ENCODE measurements at regions not wholly inside any gene's neighbourhood (a gene's known extent, or its start where the extent isn't known, plus 50 kb on each side); places are given as distances from the start of the nearest gene placed in this dataset.

DNA sequence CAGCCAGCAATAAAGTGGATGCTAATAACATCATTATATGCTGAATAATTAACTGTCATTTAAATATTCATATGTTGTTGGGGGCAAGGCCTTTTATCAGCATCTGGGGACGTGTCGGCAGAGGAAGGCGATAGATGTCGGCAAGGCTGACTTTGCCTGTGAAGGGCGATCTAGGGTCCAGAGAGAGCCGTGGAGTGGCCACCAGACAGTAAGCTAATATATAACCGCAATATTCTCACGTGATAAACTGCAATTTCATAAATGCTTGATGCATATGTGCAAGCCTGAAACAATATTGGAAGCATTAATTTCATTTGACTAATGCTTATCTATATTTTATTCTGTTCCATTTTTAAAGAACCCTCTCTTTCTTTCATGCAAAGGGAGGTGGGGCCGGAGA, 141.0 kb upstream of the POU3F1 start:
- H3K9ac ChIP-seq (ENCODE audit: extremely low read depth, insufficient read length, low read length), result no peak overlapping the region
- no peak overlapping the region for H3K18ac ChIP-seq (ENCODE audit: insufficient read length, low read depth, low read length)
- WGBS (ENCODE audit: extremely low coverage, insufficient read length, low lambda C conversion rate), result no CpG with 5 or more reads among the region's 9 CpGs
- Mint-ChIP-seq H3K9me3 (peaks cover 9 to 10% of the 10 kb centered on the region in 2 experiments), H3K27me3 (ENCODE audit: low read depth) (peaks cover 17% of the 10 kb centered on the region), H3K27ac (no peak overlapping the region), H3K36me3 (ENCODE audit: insufficient read depth in 1 of 3, low read depth in 3 of 3) (peaks cover 0 to 12% (median 0%) of the 10 kb centered on the region in 3 experiments; a peak in 5 of 7 replicates), H3K4me1 (peaks cover 12 to 14% of the 10 kb centered on the region in 2 experiments), H3K4me3 (no peak overlapping the region)
- DNase-seq, result no peak
- no peak overlapping the region for H3K56ac ChIP-seq (ENCODE audit: insufficient read length, low read depth, low read length)
- H2BK12ac ChIP-seq (ENCODE audit: insufficient read length, low read depth, low read length), result no peak overlapping the region
- no peaks in the 10 kb centered on the region for H3K79me1 ChIP-seq (ENCODE audit: insufficient read depth, low read depth, low read length, poor library complexity, severe bottlenecking)
- H2AFZ ChIP-seq (ENCODE audit: low read length), result no peak overlapping the region
- H3K4me1 ChIP-seq (ENCODE audit: insufficient read depth, low read length), result peaks cover 4% of the 10 kb centered on the region; the same call in 1 of the 2 replicates
- no peak overlapping the region for H3K27ac ChIP-seq (ENCODE audit: insufficient read length, low read depth, low read length)
- H2BK5ac ChIP-seq (ENCODE audit: insufficient read length, low read length), result no peak overlapping the region
- H3K27me3 ChIP-seq (ENCODE audit: insufficient read depth, low read length), result no peaks in the 10 kb centered on the region
- no peaks in the 10 kb centered on the region for H3K79me2 ChIP-seq (ENCODE audit: insufficient read depth, low read length)
- H2BK120ac ChIP-seq (ENCODE audit: low read depth, low read length, poor library complexity, severe bottlenecking), result no peak overlapping the region
- no peaks in the 10 kb centered on the region for H4K20me1 ChIP-seq (ENCODE audit: control insufficient read depth, insufficient read depth, insufficient read length)
- H3K23ac ChIP-seq (ENCODE audit: insufficient read length, low read depth, low read length), result no peak overlapping the region
- H3K9me3 ChIP-seq (ENCODE audit: control insufficient read depth, low read depth, low read length), result no peaks in the 10 kb centered on the region
- no peak overlapping the region for H2AK5ac ChIP-seq (ENCODE audit: insufficient read length, low read length)
- H4K5ac ChIP-seq (ENCODE audit: insufficient read length, low read depth, low read length), result no peak overlapping the region
- H3K4me2 ChIP-seq (ENCODE audit: insufficient read depth, insufficient read length, low read length), result no peak overlapping the region
- no peak overlapping the region for H2BK20ac ChIP-seq (ENCODE audit: low read depth, low read length, poor library complexity, severe bottlenecking)
- TF ChIP-seq, protein P1, sequence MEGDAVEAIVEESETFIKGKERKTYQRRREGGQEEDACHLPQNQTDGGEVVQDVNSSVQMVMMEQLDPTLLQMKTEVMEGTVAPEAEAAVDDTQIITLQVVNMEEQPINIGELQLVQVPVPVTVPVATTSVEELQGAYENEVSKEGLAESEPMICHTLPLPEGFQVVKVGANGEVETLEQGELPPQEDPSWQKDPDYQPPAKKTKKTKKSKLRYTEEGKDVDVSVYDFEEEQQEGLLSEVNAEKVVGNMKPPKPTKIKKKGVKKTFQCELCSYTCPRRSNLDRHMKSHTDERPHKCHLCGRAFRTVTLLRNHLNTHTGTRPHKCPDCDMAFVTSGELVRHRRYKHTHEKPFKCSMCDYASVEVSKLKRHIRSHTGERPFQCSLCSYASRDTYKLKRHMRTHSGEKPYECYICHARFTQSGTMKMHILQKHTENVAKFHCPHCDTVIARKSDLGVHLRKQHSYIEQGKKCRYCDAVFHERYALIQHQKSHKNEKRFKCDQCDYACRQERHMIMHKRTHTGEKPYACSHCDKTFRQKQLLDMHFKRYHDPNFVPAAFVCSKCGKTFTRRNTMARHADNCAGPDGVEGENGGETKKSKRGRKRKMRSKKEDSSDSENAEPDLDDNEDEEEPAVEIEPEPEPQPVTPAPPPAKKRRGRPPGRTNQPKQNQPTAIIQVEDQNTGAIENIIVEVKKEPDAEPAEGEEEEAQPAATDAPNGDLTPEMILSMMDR (conservative IDR thresholded peaks at IDR 0.05), result no peak
- H2BK15ac ChIP-seq (ENCODE audit: low read depth, low read length), result no peak overlapping the region
- no peak overlapping the region for H3T11ph ChIP-seq (ENCODE audit: low read length)
- H3K14ac ChIP-seq (ENCODE audit: insufficient read depth, low read length), result no peak overlapping the region
- no peak overlapping the region for H4K91ac ChIP-seq (ENCODE audit: insufficient read length, low read depth, low read length)
- H4K8ac ChIP-seq (replicated peaks; ENCODE audit: insufficient read length, low read depth, low read length), result no peak overlapping the region
- no peaks in the 10 kb centered on the region for H3K23me2 ChIP-seq (ENCODE audit: insufficient read length, low read depth, low read length, poor library complexity, severe bottlenecking)
- no peak overlapping the region for H3K4ac ChIP-seq (ENCODE audit: low read depth, low read length)

All from H9 (cell line).